Adrenal gland (tissue), 9 donors: ENCODE measurements at regions not wholly inside any gene's neighbourhood (a gene's known extent, or its start where the extent isn't known, plus 50 kb on each side); places are given as distances from the start of the nearest gene placed in this dataset.

Source experiments
- DNase-seq, 7 donors: peaks; one replicate each; pipeline ENCODE4 v3.0.0-alpha.2; 2019 to 2020
- H3K27ac ChIP-seq, 5 donors: fragments of 200-600 bp; sonication (generic) in 4 of 5; 1 replicate in 3 of 5; 2 replicates in 2 of 5; pipeline versions ENCODE4 v1.5.1 to v1.8.0; 2016 to 2020; ENCODE audit warnings: mild to moderate bottlenecking in 1 of 5
- H3K27me3 ChIP-seq: fragments of 200-600 bp; 2 replicates; pipeline ENCODE4 v1.8.0; 2021
- H3K36me3 ChIP-seq, 2 donors: fragments of 200-600 bp; replicated peaks in 1 of 2; 1 replicate in 1 of 2; 2 replicates in 1 of 2; pipeline versions ENCODE4 v1.5.1 to v1.8.0; 2018 to 2022
- H3K4me1 ChIP-seq, 2 donors: fragments of 200-600 bp; replicated peaks in 1 of 2; 1 replicate in 1 of 2; 2 replicates in 1 of 2; pipeline versions ENCODE4 v1.5.1 to v1.8.0; 2018 to 2021
- H3K4me3 ChIP-seq, 4 donors: fragments of 200-600 bp; sonication (generic) in 3 of 4; one replicate each; pipeline ENCODE4 v1.5.1; 2016 to 2018
- H3K9me3 ChIP-seq, 3 donors: fragments of 200-600 bp; sonication (generic) in 1 of 3; replicated peaks in 1 of 3; 1 replicate in 2 of 3; 2 replicates in 1 of 3; pipeline versions ENCODE4 v1.5.1 to v1.8.0; 2016 to 2021
- CTCF ChIP-seq, 6 experiments: fragments of 450-650 bp in 4 of 6; fragments of 200-600 bp in 2 of 6; sonication (generic) in 1 of 6; IDR thresholded peaks; 1 replicate in 5 of 6; 2 replicates in 1 of 6; pipeline versions ENCODE4 v1.5.1 to v1.8.0; 2016 to 2021; ENCODE audit warnings: antibody characterized with exemption in 6 of 6, mild to moderate bottlenecking in 2 of 6, moderate library complexity in 1 of 6
- POLR2A ChIP-seq, 2 donors: fragments of 450-650 bp; IDR thresholded peaks; one replicate each; pipeline ENCODE4 v1.6.1; 2017; ENCODE audit warnings: antibody characterized with exemption in 2 of 2, mild to moderate bottlenecking in 2 of 2, moderate library complexity in 1 of 2
- WGBS, 4 donors: extraction: QIAGEN DNeasy Blood & Tissue Kit in 2 of 4; methylation state at CpG; one replicate each; pipeline versions ENCODE4 v1.1.5 to v1.1.7; 2013 to 2017; 5-methylcytosine and 5-hydroxymethylcytosine counted together
- intact Hi-C, 2 donors: fragments of 100-400 bp; cut with DNase I; formaldehyde crosslinking; loops; one replicate each; pipeline versions ENCODE4 v1.14.1 to v1.15.0; 2022 to 2023
- donor health status: healthy with polysubstance abuse.
- donor health status: Bipolar disorder and iron deficiency.
- donor health status: DM: yes; HTN: yes; CAD: no.
- donor health status: DM: no; HTN: no; CAD: no.
- donor health status: DM: no; HTN: no; CAD: no.

GRCh38 chr13:101003566-101003965 is 329.0 kb upstream of the TMTC4 start:
- no peak overlapping the region for H3K27ac ChIP-seq
- no peaks in the 10 kb centered on the region for H3K36me3 ChIP-seq
- H3K9me3 ChIP-seq = no peaks in the 10 kb centered on the region
- H3K4me1 ChIP-seq = no peaks in the 10 kb centered on the region
- no peak for DNase-seq
- no peak overlapping the region for H3K4me3 ChIP-seq
- TF ChIP-seq POLR2A (IDR thresholded peaks at IDR 0.05) (no peak), CTCF (IDR thresholded peaks at IDR 0.05) (no peak)
- no peaks in the 10 kb centered on the region for H3K27me3 ChIP-seq
- intact Hi-C loops = no loop called here

DNA sequence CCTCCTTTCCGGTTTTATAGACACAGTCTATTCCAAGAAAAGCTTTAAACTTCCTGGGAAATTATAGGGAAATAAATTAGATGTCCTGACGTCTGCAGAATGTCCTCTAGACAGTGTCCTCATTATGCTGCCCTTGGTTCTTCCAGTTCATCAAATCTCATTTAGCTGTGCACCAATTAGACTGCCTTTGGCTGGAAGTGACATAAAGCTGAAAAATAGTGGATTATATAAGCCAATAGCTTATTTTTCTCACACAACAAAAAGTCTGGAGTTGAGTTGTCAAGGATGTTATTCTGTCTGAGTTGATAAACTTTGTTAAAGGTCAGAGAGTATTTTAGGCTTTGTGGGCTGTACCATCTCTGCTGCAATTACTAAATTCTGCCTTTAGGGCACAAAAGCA is 314.8 kb upstream of the TMTC4 start:
- WGBS, 4 donors = 13 to 17% (median 14%) methylated on average over 2 of the region's 2 CpGs
- H3K27ac ChIP-seq = no peak overlapping the region
- no peaks in the 10 kb centered on the region for H3K4me1 ChIP-seq
- no peaks in the 10 kb centered on the region for H3K9me3 ChIP-seq
- intact Hi-C loops = no loop called here
- H3K4me3 ChIP-seq = no peak overlapping the region
- no peak for DNase-seq
- TF ChIP-seq POLR2A (IDR thresholded peaks at IDR 0.05) = no peak
- no peak for TF ChIP-seq CTCF (IDR thresholded peaks at IDR 0.05)
- H3K36me3 ChIP-seq = no peaks in the 10 kb centered on the region
- H3K27me3 ChIP-seq = no peaks in the 10 kb centered on the region

- WGBS, 4 donors = 64 to 81% (median 74%) methylated on average over 2 of the region's 2 CpGs
- TF ChIP-seq CTCF (IDR thresholded peaks at IDR 0.05) (no peak), POLR2A (IDR thresholded peaks at IDR 0.05) (no peak)
- intact Hi-C loops = no loop called here
- Histone ChIP-seq H3K27ac (no peak overlapping the region), H3K27me3 (no peaks in the 10 kb centered on the region), H3K4me3 (no peak overlapping the region), H3K36me3 (no peaks in the 10 kb centered on the region), H3K4me1 (no peaks in the 10 kb centered on the region), H3K9me3 (no peaks in the 10 kb centered on the region)
- DNase-seq = no peak
Measured at GRCh38 chr13:100988921-100989320, 314.3 kb upstream of the TMTC4 start.

DNA sequence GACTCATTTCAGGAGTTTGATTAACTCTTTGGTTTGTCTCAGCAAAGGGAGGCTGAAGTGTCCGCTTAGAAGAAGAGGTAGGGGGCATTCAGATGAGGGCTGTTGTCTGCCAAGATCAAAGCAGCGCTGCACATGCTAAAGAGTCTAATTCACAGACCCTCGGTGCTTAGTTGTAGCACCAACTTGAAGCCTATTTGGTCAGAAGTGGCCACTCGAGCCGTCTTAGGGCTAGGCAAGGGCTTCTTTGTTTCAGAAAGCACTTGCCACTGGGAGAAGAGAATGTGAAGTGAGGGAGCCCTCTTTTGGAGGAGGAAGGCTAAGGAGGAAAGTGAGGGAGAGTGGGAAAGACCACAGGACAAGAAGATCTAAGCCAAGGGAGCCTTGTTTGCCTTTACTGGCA is 313.4 kb upstream of the TMTC4 start:
- intact Hi-C loops = no loop called here
- no peaks in the 10 kb centered on the region for H3K36me3 ChIP-seq
- TF ChIP-seq POLR2A (IDR thresholded peaks at IDR 0.05) (no peak), CTCF (IDR thresholded peaks at IDR 0.05) (no peak)
- no peak for DNase-seq
- H3K4me1 ChIP-seq = no peaks in the 10 kb centered on the region
- H3K4me3 ChIP-seq = no peak overlapping the region
- H3K27me3 ChIP-seq = no peaks in the 10 kb centered on the region
- H3K27ac ChIP-seq = no peak overlapping the region
- 48 to 53% (median 50%) methylated on average over 5 of the region's 5 CpGs for WGBS, 4 donors
- H3K9me3 ChIP-seq = no peaks in the 10 kb centered on the region
